NB4 (cell line): ENCODE measurements at regions not wholly inside any gene's neighbourhood (a gene's known extent, or its start where the extent isn't known, plus 50 kb on each side); places are given as distances from the start of the nearest gene placed in this dataset.

ENCODE experiments used
- TF ChIP-seq, protein P1 (sequence below): IDR thresholded peaks from one replicate; pipeline ENCODE4 v1.5.1; 2012; ENCODE audit warnings: low read depth, low read length
- TF ChIP-seq, protein P2 (sequence below): IDR thresholded peaks from 2 replicates; pipeline ENCODE4 v1.6.1; 2011; ENCODE audit warnings: low read depth, low read length

DNA sequence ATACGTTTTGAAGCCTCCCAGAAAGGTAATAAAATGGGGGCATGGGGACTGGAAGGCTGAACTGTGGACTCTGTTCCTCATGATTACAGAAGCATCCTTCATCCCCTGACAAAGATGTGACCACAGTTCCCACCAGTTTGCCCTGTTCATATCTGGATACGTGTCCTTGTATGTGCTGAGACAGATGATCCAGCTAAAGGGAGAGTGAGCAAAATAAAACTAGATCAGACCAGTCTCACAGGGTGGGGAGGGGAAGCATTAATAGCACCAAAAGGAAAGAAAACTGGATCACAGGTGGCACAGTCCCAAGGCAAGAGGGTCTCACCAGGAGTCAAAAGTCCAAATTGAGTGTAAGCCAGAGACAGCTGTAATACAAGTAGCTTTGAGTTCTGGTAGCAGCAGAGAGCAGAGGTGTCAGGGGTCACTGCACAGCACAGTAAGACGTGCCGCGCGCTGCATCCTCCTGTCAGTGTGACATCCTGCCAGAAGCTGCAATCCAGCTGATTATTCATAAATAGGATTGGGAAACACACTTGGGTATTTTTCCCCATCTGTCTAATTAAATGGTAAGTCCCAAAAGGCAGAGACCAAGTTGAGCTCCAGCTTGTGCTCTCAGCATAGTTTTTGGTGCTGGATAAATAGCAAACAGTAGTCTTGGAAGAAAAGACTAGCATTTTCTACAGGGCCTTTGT lies 560.0 kb upstream of the CFAP20DC start:
- TF ChIP-seq, protein P1, sequence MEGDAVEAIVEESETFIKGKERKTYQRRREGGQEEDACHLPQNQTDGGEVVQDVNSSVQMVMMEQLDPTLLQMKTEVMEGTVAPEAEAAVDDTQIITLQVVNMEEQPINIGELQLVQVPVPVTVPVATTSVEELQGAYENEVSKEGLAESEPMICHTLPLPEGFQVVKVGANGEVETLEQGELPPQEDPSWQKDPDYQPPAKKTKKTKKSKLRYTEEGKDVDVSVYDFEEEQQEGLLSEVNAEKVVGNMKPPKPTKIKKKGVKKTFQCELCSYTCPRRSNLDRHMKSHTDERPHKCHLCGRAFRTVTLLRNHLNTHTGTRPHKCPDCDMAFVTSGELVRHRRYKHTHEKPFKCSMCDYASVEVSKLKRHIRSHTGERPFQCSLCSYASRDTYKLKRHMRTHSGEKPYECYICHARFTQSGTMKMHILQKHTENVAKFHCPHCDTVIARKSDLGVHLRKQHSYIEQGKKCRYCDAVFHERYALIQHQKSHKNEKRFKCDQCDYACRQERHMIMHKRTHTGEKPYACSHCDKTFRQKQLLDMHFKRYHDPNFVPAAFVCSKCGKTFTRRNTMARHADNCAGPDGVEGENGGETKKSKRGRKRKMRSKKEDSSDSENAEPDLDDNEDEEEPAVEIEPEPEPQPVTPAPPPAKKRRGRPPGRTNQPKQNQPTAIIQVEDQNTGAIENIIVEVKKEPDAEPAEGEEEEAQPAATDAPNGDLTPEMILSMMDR, result no peak
- TF ChIP-seq, protein P2, sequence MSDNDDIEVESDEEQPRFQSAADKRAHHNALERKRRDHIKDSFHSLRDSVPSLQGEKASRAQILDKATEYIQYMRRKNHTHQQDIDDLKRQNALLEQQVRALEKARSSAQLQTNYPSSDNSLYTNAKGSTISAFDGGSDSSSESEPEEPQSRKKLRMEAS, result no peak
